Type B pancreatic cell (in vitro differentiated cells): ENCODE measurements at regions not wholly inside any gene's neighbourhood (a gene's known extent, or its start where the extent isn't known, plus 50 kb on each side); places are given as distances from the start of the nearest gene placed in this dataset.
A peak's percentile ranks its signal among the peaks of the same experiment; 100 is the strongest.
"Not testable (repeated sequence)": the region's sequence is repeated elsewhere in the genome, so short reads cannot be mapped to it uniquely, and the experiment has no call there.

ENCODE experiments used
- DNase-seq: peaks from one replicate; pipeline ENCODE4 v3.0.0; 2021; ENCODE audit warnings: mixed read lengths; ENCODE audit not compliant: unreplicated experiment; ENCODE audit errors: extremely low spot score
- H3K27ac Mint-ChIP-seq: 2 replicates; pipeline ENCODE4 v1.8.0; 2021; ENCODE audit warnings: mild to moderate bottlenecking, mixed read lengths
- H3K27me3 Mint-ChIP-seq: 2 replicates; pipeline ENCODE4 v1.8.0; 2021; ENCODE audit warnings: mixed read lengths
- H3K36me3 Mint-ChIP-seq: 2 replicates; pipeline ENCODE4 v1.8.0; 2021; ENCODE audit warnings: mixed read lengths
- H3K4me1 Mint-ChIP-seq: one replicate; pipeline ENCODE4 v1.8.0; 2021; ENCODE audit warnings: mixed read lengths; ENCODE audit not compliant: unreplicated experiment
- H3K4me3 Mint-ChIP-seq: 2 replicates; pipeline ENCODE4 v1.8.0; 2021; ENCODE audit warnings: mild to moderate bottlenecking, mixed read lengths
- H3K9me3 Mint-ChIP-seq: 2 replicates; pipeline ENCODE4 v1.8.0; 2021; ENCODE audit warnings: mixed read lengths
- CTCF ChIP-seq: fragments of 200-600 bp; sonication (generic); conservative IDR thresholded peaks from 2 replicates; pipeline ENCODE4 v1.5.0; 2021; ENCODE audit warnings: antibody characterized with exemption, mild to moderate bottlenecking

- H3K27ac Mint-ChIP-seq: no peak overlapping the region
- H3K27me3 Mint-ChIP-seq: peaks cover 12% of the 10 kb centered on the region
- H3K4me3 Mint-ChIP-seq: no peak overlapping the region
- no peak for DNase-seq
- peaks cover 4% of the 10 kb centered on the region for H3K9me3 Mint-ChIP-seq
- peaks cover 6% of the 10 kb centered on the region for H3K4me1 Mint-ChIP-seq
- no peaks in the 10 kb centered on the region for H3K36me3 Mint-ChIP-seq
- no peak for TF ChIP-seq CTCF
These were observed 94.6 kb upstream of the FAM204A start for GRCh38 chr10:118436742-118437141.

GRCh38 chr10:118430190-118430589, 88.1 kb upstream of the FAM204A start:
- H3K4me3 Mint-ChIP-seq: no peak overlapping the region
- no peak for TF ChIP-seq CTCF
- no peaks in the 10 kb centered on the region for H3K4me1 Mint-ChIP-seq
- no peaks in the 10 kb centered on the region for H3K36me3 Mint-ChIP-seq
- DNase-seq: no peak
- no peak overlapping the region for H3K27ac Mint-ChIP-seq
- H3K27me3 Mint-ChIP-seq: peaks cover 7% of the 10 kb centered on the region
- peaks cover 4% of the 10 kb centered on the region for H3K9me3 Mint-ChIP-seq

GRCh38 chr10:118423800-118424442, 81.8 kb upstream of the FAM204A start:
- DNase-seq: peak; percentile 84
- H3K4me1 Mint-ChIP-seq: peaks cover 5% of the 10 kb centered on the region
- H3K27me3 Mint-ChIP-seq: peaks cover 14% of the 10 kb centered on the region
- H3K4me3 Mint-ChIP-seq: no peak overlapping the region
- H3K9me3 Mint-ChIP-seq: no peaks in the 10 kb centered on the region
- H3K36me3 Mint-ChIP-seq: no peaks in the 10 kb centered on the region
- TF ChIP-seq CTCF: peak; percentile 95
- H3K27ac Mint-ChIP-seq: no peak overlapping the region

- H3K36me3 Mint-ChIP-seq: no peaks in the 10 kb centered on the region
- H3K27ac Mint-ChIP-seq: no peak overlapping the region
- H3K4me1 Mint-ChIP-seq: peaks cover 5% of the 10 kb centered on the region
- TF ChIP-seq CTCF: no peak
- DNase-seq: no peak
- peaks cover 14% of the 10 kb centered on the region for H3K27me3 Mint-ChIP-seq
- H3K9me3 Mint-ChIP-seq: no peaks in the 10 kb centered on the region
- no peak overlapping the region for H3K4me3 Mint-ChIP-seq
These were observed 80.1 kb upstream of the FAM204A start for GRCh38 chr10:118422241-118422640.

- H3K27me3 Mint-ChIP-seq: peaks cover 18% of the 10 kb centered on the region
- H3K36me3 Mint-ChIP-seq, H3K27ac Mint-ChIP-seq, H3K4me1 Mint-ChIP-seq, H3K9me3 Mint-ChIP-seq, DNase-seq, H3K4me3 Mint-ChIP-seq: not testable (repeated sequence)
These were observed 77.9 kb upstream of the FAM204A start for GRCh38 chr10:118420049-118420448.

GRCh38 chr10:118412932-118413331, 70.8 kb upstream of the FAM204A start:
- DNase-seq: no peak
- Mint-ChIP-seq H3K36me3 (no peaks in the 10 kb centered on the region), H3K27ac (no peak overlapping the region), H3K4me1 (peaks cover 9% of the 10 kb centered on the region), H3K9me3 (no peaks in the 10 kb centered on the region), H3K27me3 (peaks cover 28% of the 10 kb centered on the region), H3K4me3 (no peak overlapping the region)
- TF ChIP-seq CTCF: no peak
